ENCODE measurements at regions not wholly inside any gene's neighbourhood (a gene's known extent, or its start where the extent isn't known, plus 50 kb on each side); places are given as distances from the start of the nearest gene placed in this dataset.

GRCh38 chr9:23587433-23587832 is 238.6 kb downstream of the ELAVL2 start:
- TF ChIP-seq CTCF (IDR thresholded peaks at IDR 0.05) (no peak), EP300 (IDR thresholded peaks at IDR 0.05) (no peak), POLR2A (IDR thresholded peaks at IDR 0.05) (no peak)
